Activated effector memory CD4-positive, alpha-beta T cell treated with anti-CD3 and anti-CD28 coated beads, Interleukin-2, amount 50 U/mL, for 16 hours (primary cell): ENCODE measurements at regions not wholly inside any gene's neighbourhood (a gene's known extent, or its start where the extent isn't known, plus 50 kb on each side); places are given as distances from the start of the nearest gene placed in this dataset.
"Not testable (repeated sequence)": the region's sequence is repeated elsewhere in the genome, so short reads cannot be mapped to it uniquely, and the experiment has no call there.

Experiments
- DNase-seq: peaks from one replicate; pipeline ENCODE4 v3.0.0-alpha.2; 2020

- DNase-seq: no peak
These were observed 1042.3 kb downstream of the TBL1XR1 start for GRCh38 chr3:176155012-176155411.

GRCh38 chr3:176149567-176149966 lies 1047.7 kb downstream of the TBL1XR1 start:
- DNase-seq: no peak

GRCh38 chr3:176147251-176147650 lies 1050.0 kb downstream of the TBL1XR1 start:
- DNase-seq: no peak

- no peak for DNase-seq
These were observed 1055.4 kb downstream of the TBL1XR1 start for GRCh38 chr3:176141837-176142236.

GRCh38 chr3:176120507-176120906 lies 1076.8 kb downstream of the TBL1XR1 start:
- no peak for DNase-seq

GRCh38 chr3:176119826-176120225 lies 1077.5 kb downstream of the TBL1XR1 start:
- no peak for DNase-seq

GRCh38 chr3:176106380-176106779 lies 1090.9 kb downstream of the TBL1XR1 start:
- DNase-seq: no peak

GRCh38 chr3:176097027-176097426 lies 1100.3 kb downstream of the TBL1XR1 start:
- DNase-seq: no peak

GRCh38 chr3:176093892-176094291 lies 1103.4 kb downstream of the TBL1XR1 start:
- not testable (repeated sequence) for DNase-seq

- DNase-seq: no peak
These were observed 1106.6 kb downstream of the TBL1XR1 start for GRCh38 chr3:176090727-176091126.

GRCh38 chr3:176088962-176089383 lies 1108.3 kb downstream of the TBL1XR1 start:
- no peak for DNase-seq

GRCh38 chr3:176087066-176087697 lies 1110.1 kb downstream of the TBL1XR1 start:
- no peak for DNase-seq

- DNase-seq: no peak
These were observed 1117.5 kb downstream of the TBL1XR1 start for GRCh38 chr3:176079785-176080184.

GRCh38 chr3:176078906-176079305 lies 1118.4 kb downstream of the TBL1XR1 start:
- DNase-seq: no peak

GRCh38 chr3:176075491-176075890 lies 1121.8 kb downstream of the TBL1XR1 start:
- DNase-seq: no peak

- no peak for DNase-seq
These were observed 1122.2 kb downstream of the TBL1XR1 start for GRCh38 chr3:176075046-176075445.

GRCh38 chr3:176074096-176074495 lies 1123.2 kb downstream of the TBL1XR1 start:
- DNase-seq: no peak

GRCh38 chr3:176071943-176072342 lies 1125.3 kb downstream of the TBL1XR1 start:
- DNase-seq: no peak

GRCh38 chr3:176068750-176069149 lies 1128.5 kb downstream of the TBL1XR1 start:
- DNase-seq: no peak

- no peak for DNase-seq
These were observed 1138.4 kb downstream of the TBL1XR1 start for GRCh38 chr3:176058856-176059255.

- DNase-seq: no peak
These were observed 1141.4 kb downstream of the TBL1XR1 start for GRCh38 chr3:176055836-176056235.

- no peak for DNase-seq
These were observed 1145.5 kb downstream of the TBL1XR1 start for GRCh38 chr3:176051766-176052165.

- DNase-seq: no peak
These were observed 1150.6 kb downstream of the TBL1XR1 start for GRCh38 chr3:176046703-176047102.

GRCh38 chr3:176041812-176042211 lies 1155.5 kb downstream of the TBL1XR1 start:
- DNase-seq: no peak

- DNase-seq: no peak
These were observed 1156.1 kb downstream of the TBL1XR1 start for GRCh38 chr3:176041185-176041584.
